Neural cell (in vitro differentiated cells): ENCODE measurements at regions not wholly inside any gene's neighbourhood (a gene's known extent, or its start where the extent isn't known, plus 50 kb on each side); places are given as distances from the start of the nearest gene placed in this dataset.

Source experiments
- H2AFZ ChIP-seq: fragments of 200-600, 300-800 bp; sonication (generic), shearing (Covaris generic); 2 replicates; pipeline ENCODE4 v1.6.0; 2014; ENCODE audit warnings: low read depth, mild to moderate bottlenecking, antibody characterized with exemption, low read length, moderate library complexity
- H3F3A ChIP-seq: fragments of 200-600 bp; shearing (Covaris generic); 2 replicates; pipeline ENCODE4 v1.6.1; 2016; ENCODE audit warnings: mild to moderate bottlenecking, moderate library complexity, mixed read lengths, antibody characterized with exemption, low read length; ENCODE audit not compliant: insufficient read depth, poor library complexity, severe bottlenecking
- H3K27ac ChIP-seq: fragments of 200-600, 300-800 bp; sonication (generic), shearing (Covaris generic); 2 replicates; pipeline ENCODE4 v1.5.1; 2014; ENCODE audit warnings: mild to moderate bottlenecking, low read length, moderate library complexity
- H3K27me3 ChIP-seq: fragments of 300-800, 200-600 bp; sonication (generic), shearing (Covaris generic); 2 replicates; pipeline ENCODE4 v1.6.0; 2014; ENCODE audit warnings: mild to moderate bottlenecking, low read depth, low read length, moderate library complexity; ENCODE audit not compliant: insufficient read depth
- H3K36me3 ChIP-seq: fragments of 300-800, 200-600 bp; sonication (generic), shearing (Covaris generic); 2 replicates; pipeline ENCODE4 v1.5.1; 2014; ENCODE audit warnings: mild to moderate bottlenecking, antibody characterized with exemption, low read length, moderate library complexity; ENCODE audit not compliant: insufficient read depth
- H3K4me2 ChIP-seq: fragments of 300-800, 200-600 bp; sonication (generic), shearing (Covaris generic); 2 replicates; pipeline ENCODE4 v1.6.0; 2014; ENCODE audit warnings: mild to moderate bottlenecking, low read length
- H3K4me3 ChIP-seq: fragments of 300-800, 200-600 bp; sonication (generic), shearing (Covaris generic); 2 replicates; pipeline ENCODE4 v1.5.1; 2014; ENCODE audit warnings: mild to moderate bottlenecking, low read length, moderate library complexity
- H3K79me2 ChIP-seq: fragments of 200-600 bp; shearing (Covaris generic); replicated peaks from 2 replicates; pipeline ENCODE4 v1.6.0; 2014; ENCODE audit warnings: mild to moderate bottlenecking, low read length, moderate library complexity; ENCODE audit not compliant: insufficient read depth
- H3K9ac ChIP-seq: fragments of 300-800, 200-600 bp; sonication (generic), shearing (Covaris generic); 2 replicates; pipeline ENCODE4 v1.6.1; 2016; ENCODE audit warnings: mild to moderate bottlenecking, low read length, mixed read lengths
- H3K9me2 ChIP-seq: fragments of 200-600 bp; shearing (Covaris generic); 2 replicates; pipeline ENCODE4 v1.6.1; 2016; ENCODE audit warnings: mild to moderate bottlenecking, low read length, mixed read lengths; ENCODE audit not compliant: insufficient read depth
- H3K9me3 ChIP-seq: fragments of 200-600, 300-800 bp; sonication (generic), shearing (Covaris generic); 2 replicates; pipeline ENCODE4 v1.6.1; 2016; ENCODE audit warnings: mild to moderate bottlenecking, mixed run types, low read length, moderate library complexity, mixed read lengths
- H4K20me1 ChIP-seq: fragments of 200-600 bp; shearing (Covaris generic); 2 replicates; pipeline ENCODE4 v1.6.1; 2016; ENCODE audit warnings: mild to moderate bottlenecking, mixed run types; ENCODE audit not compliant: insufficient read depth
- CTCF ChIP-seq: fragments of 450-650 bp; IDR thresholded peaks from 2 replicates; pipeline ENCODE4 v1.5.1; 2014; ENCODE audit warnings: antibody characterized with exemption, mild to moderate bottlenecking, moderate library complexity; ENCODE audit not compliant: poor library complexity, severe bottlenecking
- EP300 ChIP-seq: fragments of 450-650 bp; conservative IDR thresholded peaks from 2 replicates; pipeline ENCODE4 v1.6.1; 2014; ENCODE audit warnings: antibody characterized with exemption, mild to moderate bottlenecking, moderate library complexity; ENCODE audit not compliant: poor library complexity, severe bottlenecking
- EZH2 ChIP-seq: fragments of 200-600, 300-800 bp; shearing (Covaris generic), sonication (generic); IDR thresholded peaks from 2 replicates; pipeline ENCODE4 v1.6.1; 2014; ENCODE audit warnings: antibody characterized with exemption, low read length, borderline replicate concordance, mild to moderate bottlenecking; ENCODE audit not compliant: insufficient read depth, poor library complexity, severe bottlenecking
- MXI1 ChIP-seq: fragments of 450-650 bp; conservative IDR thresholded peaks from 2 replicates; pipeline ENCODE4 v1.6.1; 2014; ENCODE audit warnings: antibody characterized with exemption, mild to moderate bottlenecking; ENCODE audit not compliant: poor library complexity, severe bottlenecking
- POLR2AphosphoS5 ChIP-seq: IDR thresholded peaks from 2 replicates; pipeline ENCODE4 v1.6.1; 2012
- RAD21 ChIP-seq: fragments of 450-650 bp; conservative IDR thresholded peaks from 2 replicates; pipeline ENCODE4 v1.6.1; 2014; ENCODE audit warnings: antibody characterized with exemption, mild to moderate bottlenecking, moderate library complexity
- REST ChIP-seq: IDR thresholded peaks from 2 replicates; pipeline ENCODE4 v1.6.1; 2012; ENCODE audit warnings: borderline replicate concordance
- SMC3 ChIP-seq: fragments of 450-650 bp; conservative IDR thresholded peaks from 2 replicates; pipeline ENCODE4 v1.6.1; 2014; ENCODE audit warnings: antibody characterized with exemption, mild to moderate bottlenecking, moderate library complexity; ENCODE audit not compliant: poor library complexity
- TAF1 ChIP-seq: IDR thresholded peaks from 2 replicates; pipeline ENCODE4 v1.6.1; 2012; ENCODE audit warnings: low read depth

GRCh38 chr4:42341518-42342026, 55.7 kb upstream of the SHISA3 start:
- no peak for TF ChIP-seq REST
- no peak for TF ChIP-seq EZH2
- TF ChIP-seq EP300 = no peak
- TF ChIP-seq SMC3 = no peak
- TF ChIP-seq TAF1 = no peak
- TF ChIP-seq POLR2AphosphoS5 = no peak
- TF ChIP-seq CTCF = no peak
- TF ChIP-seq MXI1 = no peak
- TF ChIP-seq RAD21 = no peak
- Histone ChIP-seq H3K9me2 (no peaks in the 10 kb centered on the region), H3K9ac (no peak overlapping the region), H4K20me1 (no peaks in the 10 kb centered on the region), H3K9me3 (no peaks in the 10 kb centered on the region), H3F3A (no peaks in the 10 kb centered on the region), H3K4me3 (no peak overlapping the region), H3K36me3 (no peaks in the 10 kb centered on the region), H3K4me2 (no peak overlapping the region), H2AFZ (no peak overlapping the region), H3K27me3 (no peaks in the 10 kb centered on the region), H3K27ac (no peak overlapping the region), H3K79me2 (no peaks in the 10 kb centered on the region)

DNA sequence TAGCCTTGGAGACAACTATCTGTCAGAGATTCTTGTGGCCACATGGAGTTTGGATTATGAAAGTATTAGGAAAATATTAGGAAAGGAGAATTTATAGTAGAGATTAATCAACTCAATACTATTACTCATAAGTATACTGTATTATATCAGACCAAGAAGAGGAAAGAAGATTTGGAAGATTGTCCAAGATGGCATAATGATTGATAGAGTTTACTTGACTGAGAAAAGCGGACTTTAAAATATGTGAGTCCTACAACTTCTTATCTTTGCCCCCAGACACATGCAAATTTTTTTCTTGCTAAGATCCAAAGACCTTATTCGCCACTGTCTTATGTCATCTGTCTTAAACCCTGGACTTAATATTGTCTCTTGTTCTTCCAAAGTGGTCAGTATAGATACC, 54.8 kb upstream of the SHISA3 start:
- no peak overlapping the region for H3K27ac ChIP-seq
- no peak overlapping the region for H3K9ac ChIP-seq
- H3K36me3 ChIP-seq = no peaks in the 10 kb centered on the region
- H3F3A ChIP-seq = no peaks in the 10 kb centered on the region
- no peaks in the 10 kb centered on the region for H3K9me3 ChIP-seq
- H3K9me2 ChIP-seq = no peaks in the 10 kb centered on the region
- no peak overlapping the region for H2AFZ ChIP-seq
- no peak overlapping the region for H3K4me2 ChIP-seq
- H4K20me1 ChIP-seq = no peaks in the 10 kb centered on the region
- H3K4me3 ChIP-seq = no peak overlapping the region
- no peaks in the 10 kb centered on the region for H3K27me3 ChIP-seq
- TF ChIP-seq CTCF = no peak
- no peak for TF ChIP-seq TAF1
- no peak for TF ChIP-seq SMC3
- no peak for TF ChIP-seq EP300
- no peak for TF ChIP-seq RAD21
- TF ChIP-seq REST = no peak
- no peak for TF ChIP-seq EZH2
- TF ChIP-seq POLR2AphosphoS5 = no peak
- no peak for TF ChIP-seq MXI1
- no peaks in the 10 kb centered on the region for H3K79me2 ChIP-seq
